PC-9 (cell line): ENCODE measurements at regions not wholly inside any gene's neighbourhood (a gene's known extent, or its start where the extent isn't known, plus 50 kb on each side); places are given as distances from the start of the nearest gene placed in this dataset.

Experiments used
- BruUV-seq: library from RNA; stranded (reverse); fragments of 400-500 nt; replicated peaks from 2 replicates; lab custom pipeline; 2021; lab: Mats Ljungman, UMichigan
- CTCF ChIA-PET: fragments of 300-600 bp; sonication (Branson Sonifier 250); formaldehyde crosslinking; loops from one replicate; lab custom pipeline; 2022; ENCODE audit warnings: antibody characterized with exemption; lab: Charles Lee
- POLR2A ChIA-PET: fragments of 300-600 bp; sonication (Branson Sonifier 250); formaldehyde crosslinking; loops from one replicate; lab custom pipeline; 2022; ENCODE audit warnings: antibody characterized with exemption; ENCODE audit not compliant: unreplicated experiment; lab: Charles Lee
- DNase-seq, 2 experiments: peaks; one replicate each; pipeline versions ENCODE4 v3.0.0 to v3.0.0-alpha.2; 2015 to 2022; ENCODE audit warnings: mixed read lengths in 1 of 2
- H2AFZ ChIP-seq: fragments of 200-600 bp; sonication (generic); 2 replicates; pipeline ENCODE4 v1.8.1; 2017; ENCODE audit warnings: antibody characterized with exemption
- H3F3A ChIP-seq: fragments of 200-600 bp; sonication (generic); 2 replicates; pipeline ENCODE4 v1.8.1; 2017; ENCODE audit warnings: antibody characterized with exemption, mild to moderate bottlenecking, low read depth; ENCODE audit not compliant: insufficient read depth
- H3K27ac ChIP-seq: fragments of 200-600 bp; sonication (generic); 2 replicates; pipeline ENCODE4 v1.6.1; 2016; ENCODE audit warnings: mixed run types
- H3K27me3 ChIP-seq: fragments of 200-600 bp; sonication (generic); 2 replicates; pipeline ENCODE4 v1.6.1; 2016; ENCODE audit warnings: low read depth, mixed run types; ENCODE audit not compliant: insufficient read depth
- H3K36me3 ChIP-seq: fragments of 200-600 bp; sonication (generic); 2 replicates; pipeline ENCODE4 v1.6.1; 2016; ENCODE audit warnings: low read depth, mixed run types
- H3K4me1 ChIP-seq: fragments of 200-600 bp; sonication (generic); replicated peaks from 2 replicates; pipeline ENCODE4 v1.6.1; 2016; ENCODE audit warnings: mixed run types; ENCODE audit not compliant: insufficient read depth
- H3K4me2 ChIP-seq: fragments of 200-600 bp; sonication (generic); 2 replicates; pipeline ENCODE4 v1.6.1; 2017; ENCODE audit warnings: mixed run types
- H3K4me3 ChIP-seq: fragments of 200-600 bp; sonication (generic); 2 replicates; pipeline ENCODE4 v1.6.1; 2016; ENCODE audit warnings: mixed run types
- H3K79me2 ChIP-seq: fragments of 200-600 bp; sonication (generic); 2 replicates; pipeline ENCODE4 v1.6.1; 2017; ENCODE audit warnings: low read depth, mixed run types
- H3K9me2 ChIP-seq: fragments of 200-600 bp; sonication (generic); 2 replicates; pipeline ENCODE4 v1.8.1; 2017; ENCODE audit warnings: mild to moderate bottlenecking; ENCODE audit not compliant: insufficient read depth
- H3K9me3 ChIP-seq: fragments of 200-600 bp; sonication (generic); 2 replicates; pipeline ENCODE4 v1.8.1; 2016; ENCODE audit warnings: low read depth; ENCODE audit not compliant: insufficient read depth
- H4K20me1 ChIP-seq: fragments of 200-600 bp; sonication (generic); 2 replicates; pipeline ENCODE4 v1.8.1; 2017; ENCODE audit not compliant: insufficient read depth
- EZH2 ChIP-seq: fragments of 200-600 bp; sonication (generic); IDR thresholded peaks from 2 replicates; pipeline ENCODE4 v1.8.0; 2017; ENCODE audit warnings: antibody characterized with exemption, low read depth
- intact Hi-C: fragments of 100-400 bp; cut with micrococcal nuclease; formaldehyde crosslinking; loops from one replicate; pipeline ENCODE4 v1.10.0; 2022; ENCODE audit not compliant: unreplicated experiment
- TF ChIP-seq, protein P1 (sequence below): fragments of 200-600 bp; sonication (generic); conservative IDR thresholded peaks from 2 replicates; pipeline ENCODE4 v1.6.1; 2017; ENCODE audit warnings: mixed run types, antibody characterized with exemption, mild to moderate bottlenecking, moderate library complexity

GRCh38 chr14:99078426-99078825 is 193.6 kb downstream of the BCL11B start:
- no TSS peak for BruUV-seq
- POLR2A ChIA-PET, result no interaction called here

DNA sequence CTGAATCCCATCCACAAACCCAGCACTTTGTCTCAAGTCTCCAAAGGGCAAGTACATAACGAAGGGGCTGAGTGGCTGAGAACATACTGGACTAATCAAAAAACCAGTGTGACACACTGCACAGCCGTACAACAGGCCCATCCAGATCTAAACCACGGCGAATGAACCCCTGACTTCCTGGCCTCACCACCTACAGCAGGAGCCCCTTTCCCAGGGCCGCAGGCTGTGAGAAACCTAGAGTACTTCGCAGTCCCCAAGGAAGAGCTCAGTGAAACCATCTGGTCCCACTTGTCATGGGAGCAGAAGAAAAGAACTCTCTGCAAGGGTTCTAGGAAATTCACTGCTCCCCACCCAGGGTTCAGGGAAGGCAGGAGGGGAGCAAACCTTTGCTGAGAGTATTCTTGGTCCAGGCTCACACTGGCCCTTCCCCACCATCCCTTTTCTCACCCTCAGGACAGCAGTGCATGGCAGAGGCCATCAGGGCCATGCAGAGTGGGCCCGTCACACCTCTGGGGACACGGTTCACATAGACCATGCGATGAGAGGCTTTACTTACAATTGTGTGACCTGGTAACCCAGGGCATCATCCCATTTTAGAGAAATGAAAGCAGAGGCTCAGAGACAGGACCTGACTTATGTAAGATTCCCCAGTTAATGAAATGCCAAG is 192.8 kb downstream of the BCL11B start:
- H3K4me1 ChIP-seq, result no peaks in the 10 kb centered on the region
- no peak for DNase-seq
- intact Hi-C loops, result no loop called here
- no peaks in the 10 kb centered on the region for H3K79me2 ChIP-seq
- no peaks in the 10 kb centered on the region for H3K9me3 ChIP-seq
- no peaks in the 10 kb centered on the region for H3K9me2 ChIP-seq
- BruUV-seq, result no TSS peak
- ChIA-PET CTCF (no interaction called here), POLR2A (no interaction called here)
- H3F3A ChIP-seq, result no peaks in the 10 kb centered on the region
- no peak overlapping the region for H3K27ac ChIP-seq
- no peaks in the 10 kb centered on the region for H4K20me1 ChIP-seq
- H3K4me2 ChIP-seq, result no peak overlapping the region
- H3K4me3 ChIP-seq, result no peak overlapping the region
- H3K36me3 ChIP-seq, result no peaks in the 10 kb centered on the region
- peaks cover 5% of the 10 kb centered on the region; the same call in 1 of the 2 replicates for H3K27me3 ChIP-seq
- H2AFZ ChIP-seq, result no peak overlapping the region
- TF ChIP-seq, protein P1, sequence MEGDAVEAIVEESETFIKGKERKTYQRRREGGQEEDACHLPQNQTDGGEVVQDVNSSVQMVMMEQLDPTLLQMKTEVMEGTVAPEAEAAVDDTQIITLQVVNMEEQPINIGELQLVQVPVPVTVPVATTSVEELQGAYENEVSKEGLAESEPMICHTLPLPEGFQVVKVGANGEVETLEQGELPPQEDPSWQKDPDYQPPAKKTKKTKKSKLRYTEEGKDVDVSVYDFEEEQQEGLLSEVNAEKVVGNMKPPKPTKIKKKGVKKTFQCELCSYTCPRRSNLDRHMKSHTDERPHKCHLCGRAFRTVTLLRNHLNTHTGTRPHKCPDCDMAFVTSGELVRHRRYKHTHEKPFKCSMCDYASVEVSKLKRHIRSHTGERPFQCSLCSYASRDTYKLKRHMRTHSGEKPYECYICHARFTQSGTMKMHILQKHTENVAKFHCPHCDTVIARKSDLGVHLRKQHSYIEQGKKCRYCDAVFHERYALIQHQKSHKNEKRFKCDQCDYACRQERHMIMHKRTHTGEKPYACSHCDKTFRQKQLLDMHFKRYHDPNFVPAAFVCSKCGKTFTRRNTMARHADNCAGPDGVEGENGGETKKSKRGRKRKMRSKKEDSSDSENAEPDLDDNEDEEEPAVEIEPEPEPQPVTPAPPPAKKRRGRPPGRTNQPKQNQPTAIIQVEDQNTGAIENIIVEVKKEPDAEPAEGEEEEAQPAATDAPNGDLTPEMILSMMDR, result no peak
- no peak for TF ChIP-seq EZH2

More at GRCh38 chr14:99078426-99078825, 193.6 kb downstream of the BCL11B start:
- no peak for TF ChIP-seq EZH2
- TF ChIP-seq, protein P1, result no peak
- no peak overlapping the region for H3K4me3 ChIP-seq
- no peaks in the 10 kb centered on the region for H3K9me2 ChIP-seq
- H3K79me2 ChIP-seq, result no peaks in the 10 kb centered on the region
- CTCF ChIA-PET, result no interaction called here
- no peaks in the 10 kb centered on the region for H4K20me1 ChIP-seq
- no peaks in the 10 kb centered on the region for H3K4me1 ChIP-seq
- H3F3A ChIP-seq, result no peaks in the 10 kb centered on the region
- no peaks in the 10 kb centered on the region for H3K9me3 ChIP-seq
- intact Hi-C loops, result no loop called here
- no peak overlapping the region for H2AFZ ChIP-seq
- no peak overlapping the region for H3K27ac ChIP-seq
- H3K4me2 ChIP-seq, result no peak overlapping the region
- DNase-seq, result no peak
- no peaks in the 10 kb centered on the region for H3K36me3 ChIP-seq
- H3K27me3 ChIP-seq, result peaks cover 11% of the 10 kb centered on the region

GRCh38 chr14:99080306-99080705 is 191.7 kb downstream of the BCL11B start:
- Histone ChIP-seq H3K36me3 (no peaks in the 10 kb centered on the region), H3K27ac (no peak overlapping the region), H3K4me3 (no peak overlapping the region), H3K79me2 (no peaks in the 10 kb centered on the region), H4K20me1 (no peaks in the 10 kb centered on the region), H3K9me3 (no peaks in the 10 kb centered on the region), H3K4me2 (no peak overlapping the region), H2AFZ (no peak overlapping the region), H3F3A (no peaks in the 10 kb centered on the region), H3K27me3 (peaks cover 5% of the 10 kb centered on the region; the same call in 1 of the 2 replicates), H3K9me2 (no peaks in the 10 kb centered on the region), H3K4me1 (no peaks in the 10 kb centered on the region)
- DNase-seq, result no peak
- intact Hi-C loops, result no loop called here
- BruUV-seq, result no TSS peak
- POLR2A ChIA-PET, result no interaction called here
- TF ChIP-seq, protein P1, result no peak
- TF ChIP-seq EZH2, result no peak
- CTCF ChIA-PET, result no interaction called here
